ENCODE measurements at regions not wholly inside any gene's neighbourhood (a gene's known extent, or its start where the extent isn't known, plus 50 kb on each side); places are given as distances from the start of the nearest gene placed in this dataset.

DNA sequence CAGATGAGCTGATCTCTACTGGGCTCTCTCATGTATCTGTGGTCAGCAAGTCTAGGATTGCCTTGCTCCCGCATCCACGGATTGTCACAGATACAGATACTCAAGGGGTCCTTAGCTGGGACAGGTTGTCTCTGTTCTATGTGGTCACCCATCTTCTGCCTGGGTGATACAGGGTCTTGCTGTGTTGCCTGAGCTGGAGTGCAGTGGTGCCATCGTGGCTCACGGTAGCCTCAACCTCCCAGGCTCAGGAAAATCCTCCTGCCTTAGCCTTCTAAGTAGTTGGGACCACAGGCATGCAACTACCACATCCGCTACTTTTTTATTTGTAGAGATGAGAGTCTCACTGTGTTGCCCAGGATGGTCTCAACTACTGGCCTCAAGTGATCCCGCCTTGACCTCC is 72.5 kb upstream of the ZNF217 start:
- TF ChIP-seq, protein P1, sequence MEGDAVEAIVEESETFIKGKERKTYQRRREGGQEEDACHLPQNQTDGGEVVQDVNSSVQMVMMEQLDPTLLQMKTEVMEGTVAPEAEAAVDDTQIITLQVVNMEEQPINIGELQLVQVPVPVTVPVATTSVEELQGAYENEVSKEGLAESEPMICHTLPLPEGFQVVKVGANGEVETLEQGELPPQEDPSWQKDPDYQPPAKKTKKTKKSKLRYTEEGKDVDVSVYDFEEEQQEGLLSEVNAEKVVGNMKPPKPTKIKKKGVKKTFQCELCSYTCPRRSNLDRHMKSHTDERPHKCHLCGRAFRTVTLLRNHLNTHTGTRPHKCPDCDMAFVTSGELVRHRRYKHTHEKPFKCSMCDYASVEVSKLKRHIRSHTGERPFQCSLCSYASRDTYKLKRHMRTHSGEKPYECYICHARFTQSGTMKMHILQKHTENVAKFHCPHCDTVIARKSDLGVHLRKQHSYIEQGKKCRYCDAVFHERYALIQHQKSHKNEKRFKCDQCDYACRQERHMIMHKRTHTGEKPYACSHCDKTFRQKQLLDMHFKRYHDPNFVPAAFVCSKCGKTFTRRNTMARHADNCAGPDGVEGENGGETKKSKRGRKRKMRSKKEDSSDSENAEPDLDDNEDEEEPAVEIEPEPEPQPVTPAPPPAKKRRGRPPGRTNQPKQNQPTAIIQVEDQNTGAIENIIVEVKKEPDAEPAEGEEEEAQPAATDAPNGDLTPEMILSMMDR (IDR thresholded peaks at IDR 0.05 in 4 of 5, conservative IDR thresholded peaks at IDR 0.05 in 1 of 5) = no peak
- no peak for TF ChIP-seq POLR2A (IDR thresholded peaks at IDR 0.05)

Data from gastrocnemius medialis (tissue), 4 donors.